ENCODE measurements at regions not wholly inside any gene's neighbourhood (a gene's known extent, or its start where the extent isn't known, plus 50 kb on each side); places are given as distances from the start of the nearest gene placed in this dataset.

- DNase-seq (ENCODE audit: low spot score): no peak
- ChIA-PET CTCF (no interaction called here), POLR2A (ENCODE audit: low non-redundant PET) (no interaction called here)
- TF ChIP-seq CTCF (conservative IDR thresholded peaks at IDR 0.05; ENCODE audit: low read depth): no peak
- no peak overlapping the region for H3K27ac ChIP-seq
These were observed 255.4 kb downstream of the COG6 start for GRCh38 chr13:39910833-39911232.

GRCh38 chr13:39913339-39913738, 257.9 kb downstream of the COG6 start:
- POLR2A ChIA-PET (ENCODE audit: low non-redundant PET): no interaction called here
- no peak for TF ChIP-seq CTCF (conservative IDR thresholded peaks at IDR 0.05; ENCODE audit: low read depth)

GRCh38 chr13:39913928-39914327, 258.5 kb downstream of the COG6 start:
- no peak for DNase-seq (ENCODE audit: low spot score)
- ChIA-PET CTCF (interaction anchor here (0.6 kb wide), 1 partner anchor 80 kb away, joined by 3 read pairs; no protein-coding TSS in a partner anchor), POLR2A (ENCODE audit: low non-redundant PET) (no interaction called here)
- TF ChIP-seq CTCF (conservative IDR thresholded peaks at IDR 0.05; ENCODE audit: low read depth): no peak
- no peak overlapping the region for H3K27ac ChIP-seq

More at GRCh38 chr13:39913339-39913738, 257.9 kb downstream of the COG6 start:
- DNase-seq (ENCODE audit: low spot score): no peak
- CTCF ChIA-PET: no interaction called here
- H3K27ac ChIP-seq: no peak overlapping the region

DNA sequence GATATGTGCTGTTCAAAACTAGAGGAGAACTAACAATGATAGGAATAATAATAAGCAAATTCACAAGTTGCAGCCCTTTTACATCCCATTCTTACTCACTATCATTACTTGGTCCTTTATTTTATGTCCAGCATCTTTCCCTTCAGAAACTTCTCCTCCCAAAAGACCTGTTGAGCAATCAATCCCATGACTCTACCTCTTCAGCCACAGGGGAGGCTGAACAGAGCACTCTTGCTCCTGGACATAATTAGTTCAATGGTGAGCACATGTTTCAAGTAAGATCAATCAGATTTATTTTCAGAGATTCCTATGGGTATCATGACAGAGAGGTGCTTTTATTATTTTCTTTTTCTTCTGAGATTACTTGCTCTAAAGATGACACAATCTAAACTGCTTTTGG, 260.0 kb downstream of the COG6 start:
- no peak for TF ChIP-seq CTCF (conservative IDR thresholded peaks at IDR 0.05; ENCODE audit: low read depth)
- ChIA-PET POLR2A (ENCODE audit: low non-redundant PET) (no interaction called here), CTCF (no interaction called here)

DNA sequence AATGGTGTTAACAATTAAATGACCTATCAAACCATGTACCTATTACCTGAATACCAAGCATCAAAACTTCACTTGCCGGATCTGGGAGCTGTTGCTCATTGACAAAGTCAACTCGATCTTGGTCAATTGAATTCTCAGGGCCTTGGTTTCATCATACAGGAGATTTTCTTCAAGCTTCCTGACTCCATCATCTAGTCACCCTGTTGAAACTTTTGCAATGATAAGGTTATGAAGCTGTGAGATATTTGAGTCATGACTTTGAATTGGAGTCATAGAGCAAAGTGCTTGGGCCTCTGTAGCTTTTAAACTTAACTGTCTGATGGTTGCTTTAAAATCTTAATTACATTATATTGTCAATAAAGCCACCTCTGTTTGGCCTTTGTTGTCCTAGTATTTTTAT, 260.9 kb downstream of the COG6 start:
- CTCF ChIA-PET: no interaction called here
- TF ChIP-seq CTCF (conservative IDR thresholded peaks at IDR 0.05; ENCODE audit: low read depth): no peak
- no peak overlapping the region for H3K27ac ChIP-seq
- DNase-seq (ENCODE audit: low spot score): no peak
- POLR2A ChIA-PET (ENCODE audit: low non-redundant PET): interaction anchor here (0.6 kb wide), 1 partner anchor 261 kb away, joined by 6 read pairs; no protein-coding TSS in a partner anchor

More for the DNA sequence above, 260.0 kb downstream of the COG6 start:
- no peak for DNase-seq (ENCODE audit: low spot score)
- H3K27ac ChIP-seq: no peak overlapping the region

GRCh38 chr13:39918620-39919236, 263.3 kb downstream of the COG6 start:
- ChIA-PET POLR2A (ENCODE audit: low non-redundant PET) (no interaction called here), CTCF (interaction anchor here (0.6 kb wide), 1 partner anchor 152 kb away, joined by 3 read pairs; no protein-coding TSS in a partner anchor)

More at GRCh38 chr13:39918620-39919236, 263.3 kb downstream of the COG6 start:
- TF ChIP-seq CTCF (conservative IDR thresholded peaks at IDR 0.05; ENCODE audit: low read depth): no peak
- no peak overlapping the region for H3K27ac ChIP-seq
- DNase-seq (ENCODE audit: low spot score): no peak

Measured in RWPE1 (cell line).